ENCODE measurements at regions not wholly inside any gene's neighbourhood (a gene's known extent, or its start where the extent isn't known, plus 50 kb on each side); places are given as distances from the start of the nearest gene placed in this dataset.

- Histone ChIP-seq H3K9me3 (replicated peaks; ENCODE audit: control insufficient read depth, insufficient read depth, low read length) (no peaks in the 10 kb centered on the region), H3K9ac (replicated peaks; ENCODE audit: extremely low read depth, insufficient read depth, low read length) (no peak overlapping the region), H3K27me3 (ENCODE audit: control insufficient read depth in 2 of 2, insufficient read depth in 2 of 2, low read length in 2 of 2) (no peaks in the 10 kb centered on the region), H2AFZ (ENCODE audit: low read depth, low read length) (no peak overlapping the region), H3K79me2 (ENCODE audit: control insufficient read depth, insufficient read depth, low read length) (no peaks in the 10 kb centered on the region), H3K4me1 (ENCODE audit: control insufficient read depth, extremely low read depth, insufficient read depth, low read length) (no peaks in the 10 kb centered on the region), H4K20me1 (replicated peaks; ENCODE audit: control insufficient read depth, extremely low read depth, insufficient read depth, low read length) (no peaks in the 10 kb centered on the region), H3K36me3 (ENCODE audit: control insufficient read depth in 2 of 2, extremely low read depth in 1 of 2, insufficient read depth in 2 of 2, low read length in 2 of 2) (no peaks in the 10 kb centered on the region), H3K27ac (ENCODE audit: insufficient read depth, low read depth, low read length) (no peak overlapping the region), H3K4me2 (ENCODE audit: insufficient read depth, low read length) (no peak overlapping the region), H3K9me1 (replicated peaks; ENCODE audit: control insufficient read depth, extremely low read depth, insufficient read depth, low read length) (no peaks in the 10 kb centered on the region), H3K4me3 (replicated peaks in 1 of 3; ENCODE audit: insufficient read depth in 1 of 3, low read depth in 1 of 3, low read length in 3 of 3) (no peak overlapping the region)
- DNase-seq (ENCODE audit: low read depth, low spot score): no peak
- intact Hi-C loops (cut with micrococcal nuclease): no loop called here
- dilution Hi-C loops (cut with MboI; ENCODE audit: extremely low pct_ligation_motif_present, low sequenced_read_pairs): no loop called here
- no TSS peak for BruUV-seq (replicated peaks)
- FAIRE-seq: no peak
- ChIA-PET CTCF (no interaction called here), POLR2A (no interaction called here)
- TF ChIP-seq JUN (IDR thresholded peaks at IDR 0.05; ENCODE audit: borderline replicate concordance, insufficient read depth, insufficient read length, low read depth) (no peak), FOS (IDR thresholded peaks at IDR 0.05; ENCODE audit: borderline replicate concordance, insufficient read depth, low read length) (no peak), MYC (IDR thresholded peaks at IDR 0.05; ENCODE audit: low read depth, low read length) (no peak), POLR2A (IDR thresholded peaks at IDR 0.05; ENCODE audit: low read depth, low read length) (no peak)
- TF ChIP-seq, protein P1, sequence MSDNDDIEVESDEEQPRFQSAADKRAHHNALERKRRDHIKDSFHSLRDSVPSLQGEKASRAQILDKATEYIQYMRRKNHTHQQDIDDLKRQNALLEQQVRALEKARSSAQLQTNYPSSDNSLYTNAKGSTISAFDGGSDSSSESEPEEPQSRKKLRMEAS (IDR thresholded peaks at IDR 0.05; ENCODE audit: insufficient read depth, insufficient read length): no peak
Observed at GRCh38 chr5:23007762-23008161, 154.6 kb upstream of the CDH12 start.

DNA sequence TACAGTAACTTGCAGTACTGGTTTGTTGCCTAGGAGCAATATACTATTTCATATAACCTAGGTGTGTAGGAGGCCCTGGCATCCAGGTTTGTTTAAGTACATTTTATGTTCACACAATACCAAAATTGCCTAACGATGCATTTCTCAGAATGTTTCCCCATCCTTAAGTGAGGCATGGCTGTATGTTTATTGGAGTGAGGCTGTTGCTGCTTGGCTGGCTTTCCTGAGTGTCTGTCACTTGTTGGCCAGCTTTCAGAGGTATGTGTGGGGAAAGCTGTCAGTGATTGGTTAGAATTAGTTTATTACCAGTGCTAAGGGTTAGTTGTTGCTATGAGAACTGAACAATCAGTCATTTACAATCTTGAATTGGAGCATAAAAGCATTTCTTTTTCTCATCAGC, 154.1 kb upstream of the CDH12 start:
- no peak overlapping the region for H3K4me3 ChIP-seq (replicated peaks in 1 of 3; ENCODE audit: insufficient read depth in 1 of 3, low read depth in 1 of 3, low read length in 3 of 3)
- no peaks in the 10 kb centered on the region for H3K27me3 ChIP-seq (ENCODE audit: control insufficient read depth in 2 of 2, insufficient read depth in 2 of 2, low read length in 2 of 2)
- H3K36me3 ChIP-seq (ENCODE audit: control insufficient read depth in 2 of 2, extremely low read depth in 1 of 2, insufficient read depth in 2 of 2, low read length in 2 of 2): no peaks in the 10 kb centered on the region
- no peak for FAIRE-seq
- DNase-seq (ENCODE audit: low read depth, low spot score): no peak
- ChIA-PET CTCF (no interaction called here), POLR2A (no interaction called here)
- H3K9me3 ChIP-seq (replicated peaks; ENCODE audit: control insufficient read depth, insufficient read depth, low read length): no peaks in the 10 kb centered on the region
- no peak overlapping the region for H2AFZ ChIP-seq (ENCODE audit: low read depth, low read length)
- no peaks in the 10 kb centered on the region for H4K20me1 ChIP-seq (replicated peaks; ENCODE audit: control insufficient read depth, extremely low read depth, insufficient read depth, low read length)
- H3K9ac ChIP-seq (replicated peaks; ENCODE audit: extremely low read depth, insufficient read depth, low read length): no peak overlapping the region
- BruUV-seq (replicated peaks): no TSS peak
- no peak overlapping the region for H3K4me2 ChIP-seq (ENCODE audit: insufficient read depth, low read length)
- H3K79me2 ChIP-seq (ENCODE audit: control insufficient read depth, insufficient read depth, low read length): no peaks in the 10 kb centered on the region
- no peak overlapping the region for H3K27ac ChIP-seq (ENCODE audit: insufficient read depth, low read depth, low read length)
- intact Hi-C loops (cut with micrococcal nuclease): no loop called here
- dilution Hi-C loops (cut with MboI; ENCODE audit: extremely low pct_ligation_motif_present, low sequenced_read_pairs): no loop called here
- no peaks in the 10 kb centered on the region for H3K9me1 ChIP-seq (replicated peaks; ENCODE audit: control insufficient read depth, extremely low read depth, insufficient read depth, low read length)
- H3K4me1 ChIP-seq (ENCODE audit: control insufficient read depth, extremely low read depth, insufficient read depth, low read length): no peaks in the 10 kb centered on the region
- TF ChIP-seq CTCF (IDR thresholded peaks at IDR 0.05; ENCODE audit: extremely low read depth in 1 of 2, insufficient read depth in 1 of 2, low read depth in 1 of 2, low read length in 2 of 2): no peak
- TF ChIP-seq POLR2A (IDR thresholded peaks at IDR 0.05; ENCODE audit: low read depth, low read length): no peak
- no peak for TF ChIP-seq EZH2 (IDR thresholded peaks at IDR 0.05; ENCODE audit: borderline replicate concordance, low read depth, low read length, severe bottlenecking)
